LoVo (cell line): ENCODE measurements at regions not wholly inside any gene's neighbourhood (a gene's known extent, or its start where the extent isn't known, plus 50 kb on each side); places are given as distances from the start of the nearest gene placed in this dataset.
"Not testable (repeated sequence)": the region's sequence is repeated elsewhere in the genome, so short reads cannot be mapped to it uniquely, and the experiment has no call there.

Experiments used
- DNase-seq: peaks from one replicate; pipeline ENCODE4 v3.0.0-alpha.2; 2016; ENCODE audit warnings: low spot score

GRCh38 chr2:89833780-89834117 lies 1142.3 kb downstream of the RPIA start:
- DNase-seq = no peak

- no peak for DNase-seq
Measured at GRCh38 chr2:89834306-89834705, 1142.8 kb downstream of the RPIA start.

GRCh38 chr2:89836326-89836725 lies 1144.9 kb downstream of the RPIA start:
- peak; percentile 29 for DNase-seq

GRCh38 chr2:89837962-89838625 lies 1146.6 kb downstream of the RPIA start:
- DNase-seq = no peak

- not testable (repeated sequence) for DNase-seq
Measured at GRCh38 chr2:89840175-89840574, 1148.7 kb downstream of the RPIA start.

- not testable (repeated sequence) for DNase-seq
Measured at GRCh38 chr2:89840781-89841475, 1149.5 kb downstream of the RPIA start.

- no peak for DNase-seq
Measured at GRCh38 chr2:89841476-89841840, 1150.0 kb downstream of the RPIA start.

GRCh38 chr2:89842180-89842908 lies 1150.9 kb downstream of the RPIA start:
- no peak for DNase-seq

- no peak for DNase-seq
Measured at GRCh38 chr2:89844221-89844943, 1152.9 kb downstream of the RPIA start.

GRCh38 chr2:89845532-89845931 lies 1154.1 kb downstream of the RPIA start:
- no peak for DNase-seq

- DNase-seq = no peak
Measured at GRCh38 chr2:89848114-89848513, 1156.6 kb downstream of the RPIA start.

- DNase-seq = no peak
Measured at GRCh38 chr2:89848763-89849368, 1157.4 kb downstream of the RPIA start.

- DNase-seq = no peak
Measured at GRCh38 chr2:89849731-89850130, 1158.3 kb downstream of the RPIA start.

- no peak for DNase-seq
Measured at GRCh38 chr2:89850481-89850880, 1159.0 kb downstream of the RPIA start.

GRCh38 chr2:89850881-89851582 lies 1159.6 kb downstream of the RPIA start:
- DNase-seq = no peak

- DNase-seq = no peak
Measured at GRCh38 chr2:89851583-89851905, 1160.1 kb downstream of the RPIA start.

GRCh38 chr2:89853427-89853826 lies 1162.0 kb downstream of the RPIA start:
- not testable (repeated sequence) for DNase-seq

- not testable (repeated sequence) for DNase-seq
Measured at GRCh38 chr2:89855752-89856151, 1164.3 kb downstream of the RPIA start.

GRCh38 chr2:89856305-89856704 lies 1164.8 kb downstream of the RPIA start:
- DNase-seq = not testable (repeated sequence)

GRCh38 chr2:89862164-89862563 lies 1170.7 kb downstream of the RPIA start:
- not testable (repeated sequence) for DNase-seq

- DNase-seq = not testable (repeated sequence)
Measured at GRCh38 chr2:89863209-89863608, 1171.7 kb downstream of the RPIA start.
